ENCODE measurements at regions not wholly inside any gene's neighbourhood (a gene's known extent, or its start where the extent isn't known, plus 50 kb on each side); places are given as distances from the start of the nearest gene placed in this dataset.

- H3K4ac ChIP-seq (ENCODE audit: low read depth, low read length), result peak overlapping the region; percentile 85
- peak overlapping the region; percentile 70; the same call in 1 of the 2 replicates for H3K4me2 ChIP-seq (ENCODE audit: low read depth, low read length)
- no peaks in the 10 kb centered on the region for H3K27me3 ChIP-seq (ENCODE audit: control insufficient read depth, insufficient read depth, low read length)
- ChIA-PET POLR2A (ENCODE audit: unreplicated experiment) (interaction anchor here (1.1 kb wide), 1 partner anchor 18 kb away, joined by 3 read pairs; no protein-coding TSS in a partner anchor), CTCF (interaction anchor here (0.5 to 1.4 kb wide), 3 partner anchors 19 to 190 kb away, joined by 3 to 4 read pairs (median 3); no protein-coding TSS in a partner anchor)
- peak overlapping the region; percentile 53 for H2BK5ac ChIP-seq (ENCODE audit: low read depth, low read length, poor library complexity, severe bottlenecking)
- H4K8ac ChIP-seq (ENCODE audit: low read depth in 2 of 2, low read length in 2 of 2), result peak overlapping the region in 1 of 2 experiments; percentile 41; a peak in 2 of 4 replicates
- H2BK20ac ChIP-seq (ENCODE audit: low read depth, low read length), result peak overlapping the region; percentile 43
- H3K4me3 ChIP-seq (ENCODE audit: insufficient read depth, low read depth, low read length), result no peak overlapping the region
- ATAC-seq (ENCODE audit: low read depth), result peak; percentile 24; the same call in 1 of the 2 replicates
- peak overlapping the region; percentile 43; the same call in 1 of the 2 replicates for H4K91ac ChIP-seq (ENCODE audit: insufficient read depth, low read depth, low read length)
- H3K9ac ChIP-seq (ENCODE audit: low read depth, low read length), result no peak overlapping the region; the same call in 1 of the 2 replicates
- peak overlapping the region; percentile 52; the same call in 1 of the 2 replicates for H4K5ac ChIP-seq (ENCODE audit: low read depth, low read length)
- intact Hi-C loops (cut with micrococcal nuclease) (loop anchor here (2.0 to 5.0 kb wide), 2 partner anchors 260 to 289 kb away; no protein-coding TSS in a partner anchor), dilution Hi-C loops (cut with HindIII; ENCODE audit: low sequenced_read_pairs, unreplicated experiment) (no loop called here), in situ Hi-C loops (cut with MboI; ENCODE audit: low sequenced_read_pairs) (no loop called here)
- H3K14ac ChIP-seq (replicated peaks; ENCODE audit: low read depth, low read length), result peak overlapping the region; percentile 40
- 0 out of 2 replicates have a peak overlapping the region, but pooled peaks have one; percentile 26 for H2AK5ac ChIP-seq (ENCODE audit: low read depth, low read length)
- peaks cover 0 to 13% of the 10 kb centered on the region in 2 experiments; a peak in 2 of 4 replicates for H3K79me1 ChIP-seq (ENCODE audit: low read depth in 1 of 2, low read length in 2 of 2)
- H3K27ac ChIP-seq (ENCODE audit: insufficient read depth, low read length), result peak overlapping the region; percentile 28; the same call in 1 of the 2 replicates
- no peak for TF ChIP-seq SMC3 (IDR thresholded peaks at IDR 0.05; ENCODE audit: low read depth, low read length)
- TF ChIP-seq POLR2A (IDR thresholded peaks at IDR 0.05; ENCODE audit: low read depth, low read length), result no peak
- no peak for TF ChIP-seq RAD21 (IDR thresholded peaks at IDR 0.05; ENCODE audit: low read length)
- TF ChIP-seq MAZ (IDR thresholded peaks at IDR 0.05; ENCODE audit: borderline replicate concordance, low read depth, low read length), result no peak
- no peak for TF ChIP-seq CHD1 (IDR thresholded peaks at IDR 0.05; ENCODE audit: low read depth, low read length)
- no peak for TF ChIP-seq RFX5 (IDR thresholded peaks at IDR 0.05; ENCODE audit: low read depth, low read length)
- no peak for TF ChIP-seq FOS (IDR thresholded peaks at IDR 0.05; ENCODE audit: low read depth, low read length)
- TF ChIP-seq MXI1 (IDR thresholded peaks at IDR 0.05; ENCODE audit: borderline replicate concordance, low read depth, low read length), result no peak
- no peak for TF ChIP-seq BHLHE40 (IDR thresholded peaks at IDR 0.05; ENCODE audit: low read depth, low read length)
- no peak for TF ChIP-seq RCOR1 (IDR thresholded peaks at IDR 0.05; ENCODE audit: insufficient replicate concordance, low read length)
- no peak for TF ChIP-seq MAFK (IDR thresholded peaks at IDR 0.05; ENCODE audit: low read depth, low read length)
- no peak overlapping the region for H2AFZ ChIP-seq (replicated peaks; ENCODE audit: low read length, poor library complexity)
- H4K20me1 ChIP-seq (ENCODE audit: insufficient read depth, low read length), result no peaks in the 10 kb centered on the region
- peak overlapping the region; percentile 44 for H2BK120ac ChIP-seq (ENCODE audit: low read depth, low read length)
- H3K56ac ChIP-seq (ENCODE audit: extremely low read depth, insufficient read depth, low read length), result peak overlapping the region; percentile 28
- no peaks in the 10 kb centered on the region for H3K9me3 ChIP-seq (ENCODE audit: control insufficient read depth, insufficient read depth, low read length)
- peak overlapping the region; percentile 13; the same call in 1 of the 3 replicates for H2BK15ac ChIP-seq (ENCODE audit: low read depth, low read length)
- no peak overlapping the region for H2AK9ac ChIP-seq (replicated peaks; ENCODE audit: low read depth, low read length, poor library complexity)
- peak; percentile 37 for DNase-seq
- H3K4me1 ChIP-seq (ENCODE audit: control insufficient read depth, insufficient read depth, low read length), result peaks cover 12% of the 10 kb centered on the region
- H3K23ac ChIP-seq (ENCODE audit: low read depth, low read length), result peak overlapping the region; percentile 36
- H3K18ac ChIP-seq (ENCODE audit: low read depth, low read length), result peak overlapping the region; percentile 24; the same call in 1 of the 2 replicates
- BruUV-seq (replicated peaks), result no TSS peak
- 27% methylated on average over 1 of the region's 3 CpGs; no CpG with 5 or more reads in 1 of the 2 experiments for WGBS, 2 experiments (ENCODE audit: extremely low coverage in 2 of 2, insufficient read length in 1 of 2)
- peaks cover 20% of the 10 kb centered on the region for H3K9me1 ChIP-seq (ENCODE audit: insufficient read depth, low read length)
- no peaks in the 10 kb centered on the region for H3K36me3 ChIP-seq (ENCODE audit: control insufficient read depth, insufficient read depth, low read length)
These were observed 293.1 kb downstream of the SOX4 start for GRCh38 chr6:21886542-21887151.
